CD4-positive, alpha-beta T cell (primary cell): ENCODE measurements at regions not wholly inside any gene's neighbourhood (a gene's known extent, or its start where the extent isn't known, plus 50 kb on each side); places are given as distances from the start of the nearest gene placed in this dataset.

ENCODE experiments used
- ATAC-seq: fragments of 200-7000 bp; cut with Tn5 transposase; one replicate; pipeline ENCODE4 v1.10.0; 2022; ENCODE audit warnings: mild to moderate bottlenecking; ENCODE audit not compliant: poor library complexity
- CTCF ChIA-PET: fragments of 350-600 bp; sonication (Branson Sonifier 250); formaldehyde crosslinking; loops from one replicate; lab custom pipeline; 2021; ENCODE audit warnings: antibody characterized with exemption, inconsistent platforms; lab: Charles Lee
- POLR2A ChIA-PET: fragments of 350-600 bp; sonication (Branson Sonifier 250); formaldehyde crosslinking; loops from one replicate; lab custom pipeline; 2021; ENCODE audit warnings: antibody characterized with exemption, inconsistent platforms; lab: Charles Lee
- DNase-seq, 14 experiments: peaks; one replicate each; pipeline ENCODE4 v3.0.0-alpha.2; 2013 to 2020; ENCODE audit warnings: mixed read lengths in 2 of 14
- H3K27ac ChIP-seq, 2 donors: one replicate each; pipeline versions ENCODE4 v1.5.1 to v1.7.0; 2013; ENCODE audit warnings: low read length in 2 of 2, low read depth in 1 of 2, mild to moderate bottlenecking in 1 of 2
- H3K27me3 ChIP-seq, 2 experiments: 1 replicate in 1 of 2; 2 replicates in 1 of 2; pipeline versions ENCODE4 v1.6.1 to v1.7.0; 2013; ENCODE audit warnings: low read length in 2 of 2, control low read depth in 1 of 2, mild to moderate bottlenecking in 1 of 2, moderate library complexity in 1 of 2; ENCODE audit not compliant: insufficient read depth in 2 of 2, control insufficient read depth in 1 of 2
- H3K36me3 ChIP-seq: one replicate; pipeline ENCODE4 v1.6.1; 2013; ENCODE audit warnings: low read length, control low read depth; ENCODE audit not compliant: insufficient read depth
- H3K4me1 ChIP-seq: one replicate; pipeline ENCODE4 v1.6.1; 2013; ENCODE audit warnings: low read length, control low read depth; ENCODE audit not compliant: insufficient read depth
- H3K4me3 ChIP-seq: one replicate; pipeline ENCODE4 v1.5.1; 2013; ENCODE audit warnings: mild to moderate bottlenecking, low read length, moderate library complexity
- H3K9me3 ChIP-seq, 2 experiments: 1 replicate in 1 of 2; 2 replicates in 1 of 2; pipeline versions ENCODE4 v1.6.1 to v1.7.0; 2013; ENCODE audit warnings: low read length in 2 of 2, mild to moderate bottlenecking in 2 of 2, control low read depth in 1 of 2, moderate library complexity in 1 of 2; ENCODE audit not compliant: control insufficient read depth in 1 of 2, insufficient read depth in 1 of 2
- H3K27ac Mint-ChIP-seq: one replicate; pipeline ENCODE4 v1.8.0; 2020; ENCODE audit warnings: mixed read lengths
- H3K27me3 Mint-ChIP-seq: one replicate; pipeline ENCODE4 v1.8.0; 2021; ENCODE audit warnings: mixed read lengths
- H3K36me3 Mint-ChIP-seq: one replicate; pipeline ENCODE4 v1.8.0; 2021; ENCODE audit warnings: low read depth, mixed read lengths
- H3K4me1 Mint-ChIP-seq: one replicate; pipeline ENCODE4 v1.8.0; 2021; ENCODE audit warnings: low read depth, mixed read lengths
- H3K4me3 Mint-ChIP-seq: one replicate; pipeline ENCODE4 v1.8.0; 2020; ENCODE audit warnings: mild to moderate bottlenecking, mixed read lengths
- H3K9me3 Mint-ChIP-seq: one replicate; pipeline ENCODE4 v1.8.0; 2020; ENCODE audit warnings: mixed read lengths
- intact Hi-C, 2 experiments: fragments of 100-400 bp; cut with DNase I in 1 of 2; cut with micrococcal nuclease in 1 of 2; formaldehyde crosslinking; loops; one replicate each; pipeline versions ENCODE4 v1.15.1 to v1.9.0; 2023 to 2025; cut with DNase I, micrococcal nuclease
- TF ChIP-seq, protein P1 (sequence below): fragments of 200-600 bp; IDR thresholded peaks from one replicate; pipeline ENCODE4 v1.8.0; 2022; ENCODE audit warnings: antibody characterized with exemption, mild to moderate bottlenecking

- intact Hi-C loops: no loop called here
- Histone ChIP-seq H3K4me3 (no peak overlapping the region), H3K27ac (no peak overlapping the region), H3K4me1 (no peaks in the 10 kb centered on the region), H3K9me3 (peaks cover 0 to 25% of the 10 kb centered on the region in 2 experiments), H3K36me3 (no peaks in the 10 kb centered on the region), H3K27me3 (no peaks in the 10 kb centered on the region)
- peaks cover 1% of the 10 kb centered on the region for H3K27me3 Mint-ChIP-seq
- no peaks in the 10 kb centered on the region for H3K36me3 Mint-ChIP-seq
- H3K27ac Mint-ChIP-seq: no peak overlapping the region
- CTCF ChIA-PET: no interaction called here
- ATAC-seq (no peak), DNase-seq (no peak)
- POLR2A ChIA-PET: no interaction called here
- peaks cover 6% of the 10 kb centered on the region for H3K9me3 Mint-ChIP-seq
- H3K4me3 Mint-ChIP-seq: no peak overlapping the region
- TF ChIP-seq, protein P1, sequence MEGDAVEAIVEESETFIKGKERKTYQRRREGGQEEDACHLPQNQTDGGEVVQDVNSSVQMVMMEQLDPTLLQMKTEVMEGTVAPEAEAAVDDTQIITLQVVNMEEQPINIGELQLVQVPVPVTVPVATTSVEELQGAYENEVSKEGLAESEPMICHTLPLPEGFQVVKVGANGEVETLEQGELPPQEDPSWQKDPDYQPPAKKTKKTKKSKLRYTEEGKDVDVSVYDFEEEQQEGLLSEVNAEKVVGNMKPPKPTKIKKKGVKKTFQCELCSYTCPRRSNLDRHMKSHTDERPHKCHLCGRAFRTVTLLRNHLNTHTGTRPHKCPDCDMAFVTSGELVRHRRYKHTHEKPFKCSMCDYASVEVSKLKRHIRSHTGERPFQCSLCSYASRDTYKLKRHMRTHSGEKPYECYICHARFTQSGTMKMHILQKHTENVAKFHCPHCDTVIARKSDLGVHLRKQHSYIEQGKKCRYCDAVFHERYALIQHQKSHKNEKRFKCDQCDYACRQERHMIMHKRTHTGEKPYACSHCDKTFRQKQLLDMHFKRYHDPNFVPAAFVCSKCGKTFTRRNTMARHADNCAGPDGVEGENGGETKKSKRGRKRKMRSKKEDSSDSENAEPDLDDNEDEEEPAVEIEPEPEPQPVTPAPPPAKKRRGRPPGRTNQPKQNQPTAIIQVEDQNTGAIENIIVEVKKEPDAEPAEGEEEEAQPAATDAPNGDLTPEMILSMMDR: no peak
- H3K4me1 Mint-ChIP-seq: no peaks in the 10 kb centered on the region
Observed at GRCh38 chr3:127356381-127356780, 68.5 kb upstream of the PRR20G start.

- H3K9me3 ChIP-seq: peaks cover 0 to 38% of the 10 kb centered on the region in 2 experiments
- intact Hi-C loops: no loop called here
- H3K36me3 ChIP-seq: no peaks in the 10 kb centered on the region
- no peak overlapping the region for H3K4me3 Mint-ChIP-seq
- TF ChIP-seq, protein P1: no peak
- no peak overlapping the region for H3K27ac ChIP-seq
- ChIA-PET POLR2A (no interaction called here), CTCF (no interaction called here)
- no peak overlapping the region for H3K27ac Mint-ChIP-seq
- peaks cover 6% of the 10 kb centered on the region for H3K9me3 Mint-ChIP-seq
- no peaks in the 10 kb centered on the region for H3K4me1 Mint-ChIP-seq
- no peak for DNase-seq
- H3K27me3 ChIP-seq: no peaks in the 10 kb centered on the region
- H3K4me3 ChIP-seq: no peak overlapping the region
- H3K4me1 ChIP-seq: no peaks in the 10 kb centered on the region
- no peaks in the 10 kb centered on the region for H3K36me3 Mint-ChIP-seq
- peaks cover 10% of the 10 kb centered on the region for H3K27me3 Mint-ChIP-seq
- ATAC-seq: no peak
Observed at GRCh38 chr3:127354761-127355160, 66.9 kb upstream of the PRR20G start.

DNA sequence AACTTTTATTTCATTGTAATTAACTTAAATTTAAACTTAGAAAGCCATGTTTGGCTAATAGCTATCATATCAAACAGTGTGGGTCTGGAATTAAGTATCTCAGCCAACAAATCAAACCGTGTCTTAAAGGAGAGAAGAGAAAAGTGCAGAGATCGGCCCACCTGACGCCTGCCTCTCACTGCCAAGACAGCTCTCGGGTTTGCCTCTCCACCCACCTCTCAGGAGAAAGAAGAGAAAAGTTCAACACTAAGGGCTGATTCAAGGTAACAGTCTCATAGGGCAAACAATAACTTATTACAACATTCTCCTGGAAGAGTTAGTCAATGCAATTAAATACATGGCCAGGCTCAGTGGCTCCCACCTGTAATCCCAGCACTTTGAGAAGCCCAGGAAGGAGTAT lies 64.8 kb upstream of the PRR20G start:
- DNase-seq: no peak
- H3K4me1 ChIP-seq: no peaks in the 10 kb centered on the region
- Mint-ChIP-seq H3K27ac (no peak overlapping the region), H3K4me3 (no peak overlapping the region), H3K9me3 (peaks cover 6% of the 10 kb centered on the region), H3K27me3 (peaks cover 19% of the 10 kb centered on the region), H3K36me3 (no peaks in the 10 kb centered on the region), H3K4me1 (no peaks in the 10 kb centered on the region)
- no peak overlapping the region for H3K4me3 ChIP-seq
- no peak overlapping the region for H3K27ac ChIP-seq
- ChIA-PET POLR2A (no interaction called here), CTCF (no interaction called here)
- no peak for ATAC-seq
- TF ChIP-seq, protein P1: no peak
- H3K27me3 ChIP-seq: no peaks in the 10 kb centered on the region
- intact Hi-C loops: no loop called here
- H3K36me3 ChIP-seq: no peaks in the 10 kb centered on the region
- peaks cover 0 to 34% of the 10 kb centered on the region in 2 experiments for H3K9me3 ChIP-seq
